Large intestine (tissue), 3 donors: ENCODE measurements at regions not wholly inside any gene's neighbourhood (a gene's known extent, or its start where the extent isn't known, plus 50 kb on each side); places are given as distances from the start of the nearest gene placed in this dataset.

ENCODE experiments used
- DNase-seq, 2 donors: peaks; one replicate each; pipeline versions ENCODE4 v3.0.0 to v3.0.0-alpha.2; 2013
- H3K27ac ChIP-seq: one replicate; pipeline ENCODE4 v1.5.1; 2013; ENCODE audit warnings: low read length
- H3K27me3 ChIP-seq: 2 replicates; pipeline ENCODE4 v1.6.1; 2013; ENCODE audit warnings: low read length; ENCODE audit not compliant: control insufficient read depth, insufficient read depth
- H3K36me3 ChIP-seq: 2 replicates; pipeline ENCODE4 v1.6.1; 2013; ENCODE audit warnings: low read length; ENCODE audit not compliant: control insufficient read depth, insufficient read depth
- H3K4me1 ChIP-seq: one replicate; pipeline ENCODE4 v1.6.1; 2013; ENCODE audit warnings: low read length; ENCODE audit not compliant: control insufficient read depth, insufficient read depth
- H3K4me3 ChIP-seq: one replicate; pipeline ENCODE4 v1.5.1; 2013; ENCODE audit warnings: low read length
- H3K9me3 ChIP-seq: one replicate; pipeline ENCODE4 v1.6.1; 2013; ENCODE audit warnings: mild to moderate bottlenecking, low read depth, low read length, moderate library complexity; ENCODE audit not compliant: control insufficient read depth
- WGBS: methylation state at CpG from one replicate; pipeline ENCODE4 v1.1.5; 2013; ENCODE audit warnings: low lambda C conversion rate; ENCODE audit not compliant: insufficient coverage; 5-methylcytosine and 5-hydroxymethylcytosine counted together

- Histone ChIP-seq H3K27me3 (no peaks in the 10 kb centered on the region), H3K27ac (no peak overlapping the region), H3K4me3 (no peak overlapping the region), H3K9me3 (no peaks in the 10 kb centered on the region), H3K4me1 (no peaks in the 10 kb centered on the region), H3K36me3 (no peaks in the 10 kb centered on the region)
- WGBS, result no CpG with 5 or more reads among the region's 4 CpGs
- DNase-seq, result no peak
Observed at GRCh38 chr1:5374192-5374591, 618.0 kb downstream of the NPHP4 start.

- Histone ChIP-seq H3K27me3 (no peaks in the 10 kb centered on the region), H3K9me3 (no peaks in the 10 kb centered on the region), H3K36me3 (no peaks in the 10 kb centered on the region), H3K27ac (no peak overlapping the region), H3K4me3 (no peak overlapping the region), H3K4me1 (peaks cover 8% of the 10 kb centered on the region)
- no CpG with 5 or more reads among the region's 4 CpGs for whole genome bisulfite sequencing
- DNase-seq, result no peak
Observed at GRCh38 chr1:5373281-5373680, 618.9 kb downstream of the NPHP4 start.

- no peaks in the 10 kb centered on the region for H3K36me3 ChIP-seq
- H3K4me3 ChIP-seq, result no peak overlapping the region
- WGBS, result no CpG with 5 or more reads among the region's 7 CpGs
- H3K27me3 ChIP-seq, result no peaks in the 10 kb centered on the region
- H3K4me1 ChIP-seq, result peaks cover 8% of the 10 kb centered on the region
- no peaks in the 10 kb centered on the region for H3K9me3 ChIP-seq
- no peak for DNase-seq
- H3K27ac ChIP-seq, result no peak overlapping the region
Observed at GRCh38 chr1:5371270-5371669, 621.0 kb downstream of the NPHP4 start.

GRCh38 chr1:5370311-5370710 lies 621.9 kb downstream of the NPHP4 start:
- Histone ChIP-seq H3K27ac (no peak overlapping the region), H3K4me3 (no peak overlapping the region), H3K4me1 (peaks cover 8% of the 10 kb centered on the region), H3K36me3 (no peaks in the 10 kb centered on the region), H3K9me3 (no peaks in the 10 kb centered on the region), H3K27me3 (no peaks in the 10 kb centered on the region)
- no peak for DNase-seq
- WGBS, result no CpG with 5 or more reads among the region's 3 CpGs

- no CpG with 5 or more reads among the region's 1 CpG for WGBS
- no peak overlapping the region for H3K27ac ChIP-seq
- no peaks in the 10 kb centered on the region for H3K27me3 ChIP-seq
- no peak overlapping the region for H3K4me3 ChIP-seq
- H3K4me1 ChIP-seq, result peaks cover 8% of the 10 kb centered on the region
- no peaks in the 10 kb centered on the region for H3K9me3 ChIP-seq
- no peaks in the 10 kb centered on the region for H3K36me3 ChIP-seq
- no peak for DNase-seq
Observed at GRCh38 chr1:5369223-5369622, 623.0 kb downstream of the NPHP4 start.

- H3K36me3 ChIP-seq, result no peaks in the 10 kb centered on the region
- peaks cover 8% of the 10 kb centered on the region for H3K4me1 ChIP-seq
- no peaks in the 10 kb centered on the region for H3K27me3 ChIP-seq
- WGBS, result no CpG with 5 or more reads among the region's 5 CpGs
- no peaks in the 10 kb centered on the region for H3K9me3 ChIP-seq
- no peak overlapping the region for H3K27ac ChIP-seq
- H3K4me3 ChIP-seq, result no peak overlapping the region
- peak; percentile 38 to 69 for DNase-seq
Observed at GRCh38 chr1:5368201-5368600, 624.0 kb downstream of the NPHP4 start.

GRCh38 chr1:5367306-5367705 lies 624.9 kb downstream of the NPHP4 start:
- peaks cover 8% of the 10 kb centered on the region for H3K4me1 ChIP-seq
- no peak overlapping the region for H3K27ac ChIP-seq
- H3K4me3 ChIP-seq, result no peak overlapping the region
- H3K36me3 ChIP-seq, result no peaks in the 10 kb centered on the region
- no peaks in the 10 kb centered on the region for H3K27me3 ChIP-seq
- whole genome bisulfite sequencing, result 100% methylated on average over 2 of the region's 6 CpGs
- no peaks in the 10 kb centered on the region for H3K9me3 ChIP-seq
- DNase-seq, result no peak

- H3K36me3 ChIP-seq, result no peaks in the 10 kb centered on the region
- no peak overlapping the region for H3K27ac ChIP-seq
- no peaks in the 10 kb centered on the region for H3K27me3 ChIP-seq
- H3K4me3 ChIP-seq, result no peak overlapping the region
- no peak for DNase-seq
- no peaks in the 10 kb centered on the region for H3K9me3 ChIP-seq
- no CpG with 5 or more reads among the region's 5 CpGs for WGBS
- H3K4me1 ChIP-seq, result peaks cover 8% of the 10 kb centered on the region
Observed at GRCh38 chr1:5365751-5366150, 626.5 kb downstream of the NPHP4 start.

- no peak overlapping the region for H3K27ac ChIP-seq
- WGBS, result no CpG with 5 or more reads among the region's 6 CpGs
Observed at GRCh38 chr1:5364591-5364990, 627.6 kb downstream of the NPHP4 start.

GRCh38 chr1:5354681-5355080 lies 637.5 kb downstream of the NPHP4 start:
- WGBS, result 88% methylated on average over 3 of the region's 3 CpGs
- H3K36me3 ChIP-seq, result no peaks in the 10 kb centered on the region
- no peak for DNase-seq
- no peaks in the 10 kb centered on the region for H3K27me3 ChIP-seq
- no peak overlapping the region for H3K4me3 ChIP-seq
- no peaks in the 10 kb centered on the region for H3K4me1 ChIP-seq
- H3K27ac ChIP-seq, result no peak overlapping the region
- H3K9me3 ChIP-seq, result peaks cover 3% of the 10 kb centered on the region

More at GRCh38 chr1:5364591-5364990, 627.6 kb downstream of the NPHP4 start:
- no peaks in the 10 kb centered on the region for H3K9me3 ChIP-seq
- H3K27me3 ChIP-seq, result no peaks in the 10 kb centered on the region
- H3K4me1 ChIP-seq, result peaks cover 8% of the 10 kb centered on the region
- H3K36me3 ChIP-seq, result no peaks in the 10 kb centered on the region
- H3K4me3 ChIP-seq, result no peak overlapping the region
- DNase-seq, result no peak

GRCh38 chr1:5351366-5351765 lies 640.9 kb downstream of the NPHP4 start:
- H3K9me3 ChIP-seq, result no peaks in the 10 kb centered on the region
- WGBS, result no CpG with 5 or more reads among the region's 4 CpGs
- DNase-seq, result no peak
- peaks cover under 1% of the 10 kb centered on the region for H3K4me1 ChIP-seq
- H3K27me3 ChIP-seq, result no peaks in the 10 kb centered on the region
- no peaks in the 10 kb centered on the region for H3K36me3 ChIP-seq
- no peak overlapping the region for H3K27ac ChIP-seq
- no peak overlapping the region for H3K4me3 ChIP-seq
